BE2C (cell line): ENCODE measurements at regions not wholly inside any gene's neighbourhood (a gene's known extent, or its start where the extent isn't known, plus 50 kb on each side); places are given as distances from the start of the nearest gene placed in this dataset.

Experiments
- DNase-seq: peaks from one replicate; pipeline ENCODE4 v3.0.0-alpha.2; 2020
- H3K27me3 ChIP-seq: fragments of 250-450 bp; sonication (Bioruptor Pico); 2 replicates; pipeline ENCODE4 v1.5.1; 2020; ENCODE audit warnings: mild to moderate bottlenecking
- H3K36me3 ChIP-seq: fragments of 250-450 bp; sonication (Bioruptor Pico); 2 replicates; pipeline ENCODE4 v1.5.1; 2020; ENCODE audit warnings: mild to moderate bottlenecking
- H3K4me1 ChIP-seq: fragments of 250-450 bp; sonication (Bioruptor Pico); 2 replicates; pipeline ENCODE4 v1.5.1; 2020
- H3K4me3 ChIP-seq: 2 replicates; pipeline ENCODE4 v1.5.1; 2011; ENCODE audit warnings: low read depth, low read length
- H3K9me3 ChIP-seq: fragments of 250-450 bp; sonication (Bioruptor Pico); 2 replicates; pipeline ENCODE4 v1.5.1; 2020
- CTCF ChIP-seq: IDR thresholded peaks from 2 replicates; pipeline ENCODE4 v1.5.1; 2012; ENCODE audit warnings: mild to moderate bottlenecking, low read depth, low read length

- H3K4me1 ChIP-seq, result peaks cover 3% of the 10 kb centered on the region; the same call in 1 of the 2 replicates
- H3K9me3 ChIP-seq, result no peaks in the 10 kb centered on the region
- H3K27me3 ChIP-seq, result no peaks in the 10 kb centered on the region
- DNase-seq, result no peak
- no peaks in the 10 kb centered on the region for H3K36me3 ChIP-seq
- TF ChIP-seq CTCF, result no peak
- H3K4me3 ChIP-seq, result no peak overlapping the region
Measured at GRCh38 chr12:84605983-84606382, 306.6 kb downstream of the SLC6A15 start.

- no peaks in the 10 kb centered on the region for H3K36me3 ChIP-seq
- no peak for DNase-seq
- no peaks in the 10 kb centered on the region for H3K27me3 ChIP-seq
- TF ChIP-seq CTCF, result no peak
- no peaks in the 10 kb centered on the region for H3K9me3 ChIP-seq
- H3K4me3 ChIP-seq, result no peak overlapping the region
- peaks cover 8% of the 10 kb centered on the region for H3K4me1 ChIP-seq
Measured at GRCh38 chr12:84604551-84604950, 308.0 kb downstream of the SLC6A15 start.

GRCh38 chr12:84603484-84604248 lies 308.9 kb downstream of the SLC6A15 start:
- Histone ChIP-seq H3K27me3 (no peaks in the 10 kb centered on the region), H3K4me3 (no peak overlapping the region), H3K36me3 (no peaks in the 10 kb centered on the region), H3K4me1 (peaks cover 13% of the 10 kb centered on the region), H3K9me3 (no peaks in the 10 kb centered on the region)
- TF ChIP-seq CTCF, result no peak
- DNase-seq, result no peak

GRCh38 chr12:84601483-84601882 lies 311.1 kb downstream of the SLC6A15 start:
- Histone ChIP-seq H3K4me1 (peaks cover 13% of the 10 kb centered on the region), H3K4me3 (no peak overlapping the region), H3K27me3 (no peaks in the 10 kb centered on the region), H3K36me3 (no peaks in the 10 kb centered on the region), H3K9me3 (no peaks in the 10 kb centered on the region)
- DNase-seq, result no peak
- no peak for TF ChIP-seq CTCF

- no peak for TF ChIP-seq CTCF
- Histone ChIP-seq H3K4me1 (peaks cover 10% of the 10 kb centered on the region), H3K4me3 (no peak overlapping the region), H3K36me3 (no peaks in the 10 kb centered on the region), H3K27me3 (no peaks in the 10 kb centered on the region), H3K9me3 (no peaks in the 10 kb centered on the region)
- peak; percentile 19 for DNase-seq
Measured at GRCh38 chr12:84599539-84599938, 313.1 kb downstream of the SLC6A15 start.

GRCh38 chr12:84596266-84596665 lies 316.3 kb downstream of the SLC6A15 start:
- H3K4me1 ChIP-seq, result peaks cover 10% of the 10 kb centered on the region
- no peak for TF ChIP-seq CTCF

More at GRCh38 chr12:84596266-84596665, 316.3 kb downstream of the SLC6A15 start:
- Histone ChIP-seq H3K9me3 (no peaks in the 10 kb centered on the region), H3K27me3 (no peaks in the 10 kb centered on the region), H3K4me3 (no peak overlapping the region), H3K36me3 (no peaks in the 10 kb centered on the region)
- no peak for DNase-seq
